GM12878 (cell line): ENCODE measurements at regions not wholly inside any gene's neighbourhood (a gene's known extent, or its start where the extent isn't known, plus 50 kb on each side); places are given as distances from the start of the nearest gene placed in this dataset.

Experiments
- ATAC-seq: fragments of 200-7000 bp; cut with Tn5 transposase; 3 replicates; pipeline ENCODE4 v1.9.1; 2020; ENCODE audit warnings: mild to moderate bottlenecking, moderate library complexity
- BruUV-seq: library from RNA; stranded (reverse); fragments of 400-500 nt; replicated peaks from 2 replicates; lab custom pipeline; 2021; lab: Mats Ljungman, UMichigan
- CTCF ChIA-PET: fragments of 300-600 bp; sonication (Branson Sonifier 250); formaldehyde crosslinking; extraction: SDS; loops from one replicate; lab custom pipeline; 2021; ENCODE audit warnings: inconsistent platforms; lab: Yijun Ruan, JAX
- POLR2A ChIA-PET: fragments of 350-600 bp; formaldehyde crosslinking; extraction: SDS; loops from one replicate; lab custom pipeline; 2021; ENCODE audit warnings: inconsistent platforms; lab: Charles Lee
- RAD21 ChIA-PET: fragments of 300-600 bp; sonication (Branson Sonifier 250); formaldehyde crosslinking; loops from one replicate; lab custom pipeline; 2023; ENCODE audit warnings: antibody characterized with exemption; ENCODE audit not compliant: unreplicated experiment; lab: Charles Lee
- SMC1A ChIA-PET: fragments of 300-600 bp; sonication (Branson Sonifier 250); formaldehyde crosslinking; loops from one replicate; lab custom pipeline; 2023; ENCODE audit not compliant: unreplicated experiment, uncharacterized antibody; lab: Charles Lee
- DNase-seq: peaks from one replicate; pipeline ENCODE4 v3.0.0-alpha.2; 2011; ENCODE audit warnings: low read depth, low spot score
- FAIRE-seq: peaks from 3 replicates; lab custom pipeline; 2011; peaks lifted over from hg19 to GRCh38; lab: Jason Lieb, UNC
- H2AFZ ChIP-seq: 2 replicates; pipeline ENCODE4 v1.6.0; 2011; ENCODE audit warnings: low read depth, low read length, control low read depth; ENCODE audit not compliant: control insufficient read depth
- H3K27ac ChIP-seq: 2 replicates; pipeline ENCODE4 v1.5.1; 2011; ENCODE audit warnings: control low read depth; ENCODE audit not compliant: control insufficient read depth, insufficient read depth
- H3K27me3 ChIP-seq, 2 experiments: replicated peaks in 1 of 2; 2 replicates each; pipeline versions ENCODE4 v1.6.0 to v1.6.1; 2011; ENCODE audit warnings: low read length in 1 of 2; ENCODE audit not compliant: control insufficient read depth in 2 of 2, insufficient read depth in 2 of 2
- H3K36me3 ChIP-seq, 2 experiments: 2 replicates each; pipeline ENCODE4 v1.5.1; 2011; ENCODE audit warnings: low read length in 1 of 2; ENCODE audit not compliant: control insufficient read depth in 2 of 2, insufficient read depth in 2 of 2
- H3K4me1 ChIP-seq: 2 replicates; pipeline ENCODE4 v1.6.1; 2011; ENCODE audit warnings: mild to moderate bottlenecking, low read length, moderate library complexity, mixed read lengths; ENCODE audit not compliant: control insufficient read depth, insufficient read depth
- H3K4me2 ChIP-seq: 2 replicates; pipeline ENCODE4 v1.6.0; 2011; ENCODE audit warnings: control low read depth; ENCODE audit not compliant: control insufficient read depth, insufficient read depth
- H3K4me3 ChIP-seq: fragments of 200-600 bp; sonication (generic); 2 replicates; pipeline ENCODE4 v1.5.1; 2016
- H3K79me2 ChIP-seq: 2 replicates; pipeline ENCODE4 v1.6.0; 2011; ENCODE audit warnings: low read length; ENCODE audit not compliant: control insufficient read depth, insufficient read depth
- H3K9ac ChIP-seq: 2 replicates; pipeline ENCODE4 v1.8.0; 2011; ENCODE audit warnings: low read length, control low read depth, mixed read lengths; ENCODE audit not compliant: control insufficient read depth, insufficient read depth
- H3K9me3 ChIP-seq: replicated peaks from 3 replicates; pipeline ENCODE4 v1.5.1; 2011; ENCODE audit warnings: mild to moderate bottlenecking, low read length; ENCODE audit not compliant: control insufficient read depth, insufficient read depth
- H4K20me1 ChIP-seq: 2 replicates; pipeline ENCODE4 v1.6.0; 2011; ENCODE audit not compliant: control insufficient read depth, insufficient read depth
- HDGF ChIP-seq: fragments of 450-650 bp; IDR thresholded peaks from 2 replicates; pipeline ENCODE4 v1.6.1; 2016; ENCODE audit warnings: antibody characterized with exemption
- SRF ChIP-seq, 2 experiments: IDR thresholded peaks; 2 replicates each; pipeline ENCODE4 v1.6.1; 2011; ENCODE audit warnings: low read depth in 2 of 2, low read length in 2 of 2, mild to moderate bottlenecking in 1 of 2, moderate library complexity in 1 of 2
- WGBS: methylation state at CpG from one replicate; pipeline ENCODE4 v1.1.6; 2016; ENCODE audit warnings: low lambda C conversion rate; ENCODE audit not compliant: insufficient replicate concordance, insufficient coverage; ENCODE audit errors: missing lambda C conversion rate; 5-methylcytosine and 5-hydroxymethylcytosine counted together
- in situ Hi-C: fragments of 300-500 bp; cut with MboI; formaldehyde crosslinking; loops from 9 replicates; pipeline ENCODE4 v1.14.3; 2018; ENCODE audit warnings: mixed read lengths
- intact Hi-C: fragments of 100-400 bp; cut with micrococcal nuclease; formaldehyde crosslinking; loops from one replicate; pipeline ENCODE4 v1.14.2; 2022; ENCODE audit not compliant: unreplicated experiment
- TF ChIP-seq, protein P1 (sequence below): fragments of 450-650 bp; conservative IDR thresholded peaks from 2 replicates; pipeline ENCODE4 v1.6.1; 2017; ENCODE audit warnings: mild to moderate bottlenecking, moderate library complexity
- TF ChIP-seq, protein P2 (sequence below): fragments of 150-350 bp; IDR thresholded peaks from 2 replicates; pipeline ENCODE4 v1.6.1; 2016; ENCODE audit warnings: low read depth, low read length

DNA sequence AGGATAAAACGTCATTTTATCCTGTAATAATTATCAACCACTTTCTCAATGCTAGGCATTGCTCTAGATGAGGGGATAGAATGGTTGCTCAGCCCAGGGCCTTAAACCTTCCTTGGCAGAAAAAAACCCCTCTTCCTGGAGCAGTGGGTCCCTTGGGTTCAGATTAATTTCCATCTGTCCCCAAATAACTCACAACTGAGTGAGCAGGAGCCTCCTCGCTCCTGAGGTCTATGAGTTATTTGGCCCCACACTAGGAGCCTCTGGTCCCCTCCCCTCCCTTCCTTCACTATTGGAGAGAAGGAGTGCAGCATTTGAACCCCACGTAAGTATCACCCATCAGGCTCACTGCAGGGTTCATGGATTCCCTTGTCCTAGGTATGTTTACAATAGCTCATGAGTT is 157.5 kb upstream of the FHL2 start:
- WGBS: 21% methylated on average over 3 of the region's 3 CpGs
- in situ Hi-C loops: no loop called here
- DNase-seq (no peak), FAIRE-seq (no peak), ATAC-seq (no peak)
- no peaks in the 10 kb centered on the region for H3K4me1 ChIP-seq
- POLR2A ChIA-PET: no interaction called here
- no peak overlapping the region for H3K9ac ChIP-seq
- intact Hi-C loops: no loop called here
- H3K27ac ChIP-seq: no peak overlapping the region
- no peaks in the 10 kb centered on the region for H3K79me2 ChIP-seq
- CTCF ChIA-PET: interaction anchor here (1.2 kb wide), 1 partner anchor 11 kb away, joined by 3 read pairs; no protein-coding TSS in a partner anchor
- peaks cover 0 to 2% of the 10 kb centered on the region in 2 experiments; a peak in 2 of 4 replicates for H3K27me3 ChIP-seq
- H3K9me3 ChIP-seq: no peaks in the 10 kb centered on the region; the same call in 2 of the 3 replicates
- H3K4me3 ChIP-seq: no peak overlapping the region
- SMC1A ChIA-PET: no interaction called here
- H2AFZ ChIP-seq: no peak overlapping the region
- no peak overlapping the region for H3K4me2 ChIP-seq
- RAD21 ChIA-PET: no interaction called here
- TF ChIP-seq SRF (IDR thresholded peaks at IDR 0.05; ENCODE audit: low read depth in 2 of 2, low read length in 2 of 2): no peak
- no peak for TF ChIP-seq HDGF
- TF ChIP-seq, protein P1, sequence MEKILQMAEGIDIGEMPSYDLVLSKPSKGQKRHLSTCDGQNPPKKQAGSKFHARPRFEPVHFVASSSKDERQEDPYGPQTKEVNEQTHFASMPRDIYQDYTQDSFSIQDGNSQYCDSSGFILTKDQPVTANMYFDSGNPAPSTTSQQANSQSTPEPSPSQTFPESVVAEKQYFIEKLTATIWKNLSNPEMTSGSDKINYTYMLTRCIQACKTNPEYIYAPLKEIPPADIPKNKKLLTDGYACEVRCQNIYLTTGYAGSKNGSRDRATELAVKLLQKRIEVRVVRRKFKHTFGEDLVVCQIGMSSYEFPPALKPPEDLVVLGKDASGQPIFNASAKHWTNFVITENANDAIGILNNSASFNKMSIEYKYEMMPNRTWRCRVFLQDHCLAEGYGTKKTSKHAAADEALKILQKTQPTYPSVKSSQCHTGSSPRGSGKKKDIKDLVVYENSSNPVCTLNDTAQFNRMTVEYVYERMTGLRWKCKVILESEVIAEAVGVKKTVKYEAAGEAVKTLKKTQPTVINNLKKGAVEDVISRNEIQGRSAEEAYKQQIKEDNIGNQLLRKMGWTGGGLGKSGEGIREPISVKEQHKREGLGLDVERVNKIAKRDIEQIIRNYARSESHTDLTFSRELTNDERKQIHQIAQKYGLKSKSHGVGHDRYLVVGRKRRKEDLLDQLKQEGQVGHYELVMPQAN: no peak
- TF ChIP-seq, protein P2, sequence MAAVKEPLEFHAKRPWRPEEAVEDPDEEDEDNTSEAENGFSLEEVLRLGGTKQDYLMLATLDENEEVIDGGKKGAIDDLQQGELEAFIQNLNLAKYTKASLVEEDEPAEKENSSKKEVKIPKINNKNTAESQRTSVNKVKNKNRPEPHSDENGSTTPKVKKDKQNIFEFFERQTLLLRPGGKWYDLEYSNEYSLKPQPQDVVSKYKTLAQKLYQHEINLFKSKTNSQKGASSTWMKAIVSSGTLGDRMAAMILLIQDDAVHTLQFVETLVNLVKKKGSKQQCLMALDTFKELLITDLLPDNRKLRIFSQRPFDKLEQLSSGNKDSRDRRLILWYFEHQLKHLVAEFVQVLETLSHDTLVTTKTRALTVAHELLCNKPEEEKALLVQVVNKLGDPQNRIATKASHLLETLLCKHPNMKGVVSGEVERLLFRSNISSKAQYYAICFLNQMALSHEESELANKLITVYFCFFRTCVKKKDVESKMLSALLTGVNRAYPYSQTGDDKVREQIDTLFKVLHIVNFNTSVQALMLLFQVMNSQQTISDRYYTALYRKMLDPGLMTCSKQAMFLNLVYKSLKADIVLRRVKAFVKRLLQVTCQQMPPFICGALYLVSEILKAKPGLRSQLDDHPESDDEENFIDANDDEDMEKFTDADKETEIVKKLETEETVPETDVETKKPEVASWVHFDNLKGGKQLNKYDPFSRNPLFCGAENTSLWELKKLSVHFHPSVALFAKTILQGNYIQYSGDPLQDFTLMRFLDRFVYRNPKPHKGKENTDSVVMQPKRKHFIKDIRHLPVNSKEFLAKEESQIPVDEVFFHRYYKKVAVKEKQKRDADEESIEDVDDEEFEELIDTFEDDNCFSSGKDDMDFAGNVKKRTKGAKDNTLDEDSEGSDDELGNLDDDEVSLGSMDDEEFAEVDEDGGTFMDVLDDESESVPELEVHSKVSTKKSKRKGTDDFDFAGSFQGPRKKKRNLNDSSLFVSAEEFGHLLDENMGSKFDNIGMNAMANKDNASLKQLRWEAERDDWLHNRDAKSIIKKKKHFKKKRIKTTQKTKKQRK: no peak
- TF ChIP-seq, all 136 proteins: peak for 0
- no peaks in the 10 kb centered on the region for H4K20me1 ChIP-seq
- no peaks in the 10 kb centered on the region for H3K36me3 ChIP-seq
- no TSS peak for BruUV-seq
